Sigmoid colon (tissue), 4 donors: ENCODE measurements at regions not wholly inside any gene's neighbourhood (a gene's known extent, or its start where the extent isn't known, plus 50 kb on each side); places are given as distances from the start of the nearest gene placed in this dataset.

Experiments
- EP300 ChIP-seq, 4 donors: sonication (generic); formaldehyde crosslinking; IDR thresholded peaks; one replicate each; pipeline ENCODE4 v1.6.1; 2017; ENCODE audit warnings: antibody characterized with exemption in 4 of 4
- POLR2A ChIP-seq, 2 donors: fragments of 450-650 bp; IDR thresholded peaks; one replicate each; pipeline ENCODE4 v1.6.1; 2016; ENCODE audit warnings: antibody characterized with exemption in 2 of 2, mild to moderate bottlenecking in 2 of 2, moderate library complexity in 2 of 2
- TF ChIP-seq, protein P1 (sequence below), 4 experiments: fragments of 450-650 bp in 3 of 4; fragments of 200-600 bp in 1 of 4; IDR thresholded peaks; one replicate each; pipeline ENCODE4 v1.5.1; 2016 to 2019; ENCODE audit warnings: antibody characterized with exemption in 4 of 4, mild to moderate bottlenecking in 3 of 4, moderate library complexity in 2 of 4

GRCh38 chr6:150482883-150483409, 114.1 kb downstream of the IYD start:
- TF ChIP-seq, protein P1, sequence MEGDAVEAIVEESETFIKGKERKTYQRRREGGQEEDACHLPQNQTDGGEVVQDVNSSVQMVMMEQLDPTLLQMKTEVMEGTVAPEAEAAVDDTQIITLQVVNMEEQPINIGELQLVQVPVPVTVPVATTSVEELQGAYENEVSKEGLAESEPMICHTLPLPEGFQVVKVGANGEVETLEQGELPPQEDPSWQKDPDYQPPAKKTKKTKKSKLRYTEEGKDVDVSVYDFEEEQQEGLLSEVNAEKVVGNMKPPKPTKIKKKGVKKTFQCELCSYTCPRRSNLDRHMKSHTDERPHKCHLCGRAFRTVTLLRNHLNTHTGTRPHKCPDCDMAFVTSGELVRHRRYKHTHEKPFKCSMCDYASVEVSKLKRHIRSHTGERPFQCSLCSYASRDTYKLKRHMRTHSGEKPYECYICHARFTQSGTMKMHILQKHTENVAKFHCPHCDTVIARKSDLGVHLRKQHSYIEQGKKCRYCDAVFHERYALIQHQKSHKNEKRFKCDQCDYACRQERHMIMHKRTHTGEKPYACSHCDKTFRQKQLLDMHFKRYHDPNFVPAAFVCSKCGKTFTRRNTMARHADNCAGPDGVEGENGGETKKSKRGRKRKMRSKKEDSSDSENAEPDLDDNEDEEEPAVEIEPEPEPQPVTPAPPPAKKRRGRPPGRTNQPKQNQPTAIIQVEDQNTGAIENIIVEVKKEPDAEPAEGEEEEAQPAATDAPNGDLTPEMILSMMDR (IDR thresholded peaks at IDR 0.05) = no peak
- TF ChIP-seq POLR2A (IDR thresholded peaks at IDR 0.05) (no peak), EP300 (IDR thresholded peaks at IDR 0.05) (no peak)
